Lung (tissue), 11 donors: ENCODE measurements at regions not wholly inside any gene's neighbourhood (a gene's known extent, or its start where the extent isn't known, plus 50 kb on each side); places are given as distances from the start of the nearest gene placed in this dataset.

ENCODE experiments used
- ATAC-seq: fragments of 200-7000 bp; cut with Tn5 transposase; one replicate; pipeline ENCODE4 v1.9.1; 2020; ENCODE audit warnings: moderate number of reproducible peaks; ENCODE audit not compliant: insufficient read depth, low FRiP score
- DNase-seq, 3 donors: peaks; one replicate each; pipeline ENCODE4 v3.0.0-alpha.2; 2013 to 2017
- H3K27ac ChIP-seq, 2 donors: one replicate each; pipeline ENCODE4 v1.5.1; 2013; ENCODE audit warnings: mild to moderate bottlenecking in 2 of 2, moderate library complexity in 2 of 2, control low read depth in 1 of 2, inconsistent platforms in 1 of 2, low read depth in 1 of 2, low read length in 1 of 2
- H3K27me3 ChIP-seq, 3 donors: one replicate each; pipeline ENCODE4 v1.5.1; 2013; ENCODE audit warnings: low read length in 2 of 3; ENCODE audit not compliant: control insufficient read depth in 3 of 3, insufficient read depth in 3 of 3
- H3K36me3 ChIP-seq, 4 donors: one replicate each; pipeline ENCODE4 v1.5.1; 2013; ENCODE audit warnings: low read length in 4 of 4, mild to moderate bottlenecking in 1 of 4, moderate library complexity in 1 of 4; ENCODE audit not compliant: control insufficient read depth in 4 of 4, insufficient read depth in 4 of 4
- H3K4me1 ChIP-seq, 5 donors: one replicate each; pipeline ENCODE4 v1.5.1; 2013; ENCODE audit warnings: low read length in 5 of 5, mild to moderate bottlenecking in 2 of 5, moderate library complexity in 1 of 5; ENCODE audit not compliant: control insufficient read depth in 5 of 5, insufficient read depth in 5 of 5
- H3K4me3 ChIP-seq: one replicate; pipeline ENCODE4 v1.5.1; 2013; ENCODE audit warnings: mild to moderate bottlenecking, control low read depth, moderate library complexity
- H3K9ac ChIP-seq, 2 donors: one replicate each; pipeline ENCODE4 v1.5.1; 2013; ENCODE audit warnings: low read length in 2 of 2, control low read depth in 1 of 2; ENCODE audit not compliant: insufficient read depth in 1 of 2
- H3K9me3 ChIP-seq, 4 donors: one replicate each; pipeline ENCODE4 v1.5.1; 2013; ENCODE audit warnings: low read length in 3 of 4, mild to moderate bottlenecking in 1 of 4, moderate library complexity in 1 of 4; ENCODE audit not compliant: control insufficient read depth in 4 of 4, insufficient read depth in 3 of 4
- CTCF ChIP-seq: IDR thresholded peaks from 2 replicates; pipeline ENCODE4 v1.5.1; 2012; ENCODE audit warnings: mild to moderate bottlenecking; ENCODE audit errors: control extremely low read depth, extremely low read depth
- WGBS, 2 donors: extraction: QIAGEN DNeasy Blood & Tissue Kit; methylation state at CpG; one replicate each; pipeline ENCODE4 v1.1.7; 2013; 5-methylcytosine and 5-hydroxymethylcytosine counted together
- donor health status: control.
- donor health status: control.
- donor health status: Bipolar disorder and iron deficiency.
- donor health status: healthy.
- donor health status: DM: yes; HTN: yes; CAD: no.

GRCh38 chr10:53387562-53387961, 615.0 kb upstream of the MBL2 start:
- TF ChIP-seq CTCF: no peak
- Histone ChIP-seq H3K4me3 (no peak overlapping the region), H3K36me3 (no peaks in the 10 kb centered on the region), H3K4me1 (no peaks in the 10 kb centered on the region), H3K9me3 (no peaks in the 10 kb centered on the region), H3K9ac (no peak overlapping the region), H3K27ac (no peak overlapping the region), H3K27me3 (no peaks in the 10 kb centered on the region)
- no peak for ATAC-seq
- WGBS, 2 donors: 90 to 95% methylated on average over 4 of the region's 4 CpGs
- DNase-seq: no peak

GRCh38 chr10:53382543-53382942, 610.0 kb upstream of the MBL2 start:
- H3K4me3 ChIP-seq: no peak overlapping the region
- no peak for TF ChIP-seq CTCF
- H3K36me3 ChIP-seq: no peaks in the 10 kb centered on the region
- no peaks in the 10 kb centered on the region for H3K4me1 ChIP-seq
- H3K9ac ChIP-seq: no peak overlapping the region
- no peak overlapping the region for H3K27ac ChIP-seq
- DNase-seq (no peak), ATAC-seq (no peak)
- WGBS, 2 donors: 79 to 86% methylated on average over 3 of the region's 3 CpGs
- H3K27me3 ChIP-seq: no peaks in the 10 kb centered on the region
- no peaks in the 10 kb centered on the region for H3K9me3 ChIP-seq

GRCh38 chr10:53379956-53380355, 607.4 kb upstream of the MBL2 start:
- Histone ChIP-seq H3K27ac (no peak overlapping the region), H3K27me3 (no peaks in the 10 kb centered on the region), H3K4me1 (no peaks in the 10 kb centered on the region), H3K9me3 (no peaks in the 10 kb centered on the region), H3K9ac (no peak overlapping the region), H3K36me3 (no peaks in the 10 kb centered on the region), H3K4me3 (no peak overlapping the region)
- ATAC-seq (no peak), DNase-seq (no peak)
- WGBS, 2 donors: 77 to 86% methylated on average over 1 of the region's 1 CpG
- TF ChIP-seq CTCF: no peak

GRCh38 chr10:53370347-53370746, 597.8 kb upstream of the MBL2 start:
- Histone ChIP-seq H3K27me3 (no peaks in the 10 kb centered on the region), H3K9ac (no peak overlapping the region), H3K27ac (no peak overlapping the region), H3K4me1 (no peaks in the 10 kb centered on the region), H3K4me3 (no peak overlapping the region), H3K36me3 (no peaks in the 10 kb centered on the region), H3K9me3 (peaks cover 0 to 3% (median 0%) of the 10 kb centered on the region in 4 donors)
- DNase-seq (no peak), ATAC-seq (no peak)
- WGBS, 2 donors: 80 to 85% methylated on average over 4 of the region's 4 CpGs
- no peak for TF ChIP-seq CTCF
